ENCODE measurements at regions not wholly inside any gene's neighbourhood (a gene's known extent, or its start where the extent isn't known, plus 50 kb on each side); places are given as distances from the start of the nearest gene placed in this dataset.

GRCh38 chr2:160909781-160910242 is 250.4 kb upstream of the TANK start:
- TF ChIP-seq, protein P1, sequence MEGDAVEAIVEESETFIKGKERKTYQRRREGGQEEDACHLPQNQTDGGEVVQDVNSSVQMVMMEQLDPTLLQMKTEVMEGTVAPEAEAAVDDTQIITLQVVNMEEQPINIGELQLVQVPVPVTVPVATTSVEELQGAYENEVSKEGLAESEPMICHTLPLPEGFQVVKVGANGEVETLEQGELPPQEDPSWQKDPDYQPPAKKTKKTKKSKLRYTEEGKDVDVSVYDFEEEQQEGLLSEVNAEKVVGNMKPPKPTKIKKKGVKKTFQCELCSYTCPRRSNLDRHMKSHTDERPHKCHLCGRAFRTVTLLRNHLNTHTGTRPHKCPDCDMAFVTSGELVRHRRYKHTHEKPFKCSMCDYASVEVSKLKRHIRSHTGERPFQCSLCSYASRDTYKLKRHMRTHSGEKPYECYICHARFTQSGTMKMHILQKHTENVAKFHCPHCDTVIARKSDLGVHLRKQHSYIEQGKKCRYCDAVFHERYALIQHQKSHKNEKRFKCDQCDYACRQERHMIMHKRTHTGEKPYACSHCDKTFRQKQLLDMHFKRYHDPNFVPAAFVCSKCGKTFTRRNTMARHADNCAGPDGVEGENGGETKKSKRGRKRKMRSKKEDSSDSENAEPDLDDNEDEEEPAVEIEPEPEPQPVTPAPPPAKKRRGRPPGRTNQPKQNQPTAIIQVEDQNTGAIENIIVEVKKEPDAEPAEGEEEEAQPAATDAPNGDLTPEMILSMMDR (IDR thresholded peaks at IDR 0.05; ENCODE audit: low read depth, low read length, missing control alignments) = no peak
- in situ Hi-C loops (cut with HindIII; ENCODE audit: low sequenced_read_pairs) = no loop called here
- no peak overlapping the region for H3K4me3 ChIP-seq (ENCODE audit: low read depth, low read length)
- DNase-seq (ENCODE audit: low read depth) = no peak

DNA sequence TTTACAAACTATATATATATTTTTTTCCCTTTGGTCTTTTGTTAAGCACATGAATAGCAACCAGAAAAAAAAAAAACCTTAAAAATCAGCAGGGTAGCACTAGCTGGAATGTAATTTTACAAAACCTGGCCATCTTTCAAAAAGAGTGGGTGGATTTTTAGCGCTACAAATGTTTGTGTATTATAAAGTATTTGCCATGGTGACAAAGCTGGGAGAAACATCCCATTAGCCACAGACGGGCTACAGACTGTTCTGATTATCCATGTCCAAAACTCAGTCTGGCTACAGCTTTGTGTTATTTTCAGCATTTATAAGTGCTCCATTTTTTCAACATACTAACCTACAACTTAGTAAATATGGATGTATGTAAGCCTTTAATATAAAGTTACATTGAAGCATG is 249.5 kb upstream of the TANK start:
- peak; percentile 94 for DNase-seq (ENCODE audit: low read depth)
- no peak overlapping the region for H3K4me3 ChIP-seq (ENCODE audit: low read depth, low read length)
- TF ChIP-seq, protein P1 (IDR thresholded peaks at IDR 0.05; ENCODE audit: low read depth, low read length, missing control alignments) = no peak
- in situ Hi-C loops (cut with HindIII; ENCODE audit: low sequenced_read_pairs) = no loop called here

DNA sequence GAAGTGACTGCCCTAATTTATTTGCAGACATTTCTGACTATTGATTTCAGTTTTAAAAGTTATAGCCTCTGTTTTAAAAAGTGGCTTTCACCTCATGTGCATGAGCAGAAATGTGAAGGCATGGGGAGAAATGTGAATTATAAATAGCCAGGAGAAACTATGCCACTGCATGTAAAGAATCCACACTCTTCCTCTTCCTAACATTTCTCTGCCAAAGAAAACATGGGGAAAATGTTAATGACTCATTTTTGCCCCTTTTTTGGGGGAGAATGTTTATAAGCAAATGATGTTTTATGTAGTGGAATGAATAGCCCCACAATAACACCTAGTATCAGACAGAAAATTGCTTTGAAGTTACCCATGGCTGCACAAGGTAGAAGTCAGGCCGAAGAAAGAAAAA is 249.0 kb upstream of the TANK start:
- no peak overlapping the region for H3K4me3 ChIP-seq (ENCODE audit: low read depth, low read length)
- TF ChIP-seq, protein P1 (IDR thresholded peaks at IDR 0.05; ENCODE audit: low read depth, low read length, missing control alignments) = no peak
- in situ Hi-C loops (cut with HindIII; ENCODE audit: low sequenced_read_pairs) = no loop called here
- DNase-seq (ENCODE audit: low read depth) = no peak

- TF ChIP-seq, protein P1 (IDR thresholded peaks at IDR 0.05; ENCODE audit: low read depth, low read length, missing control alignments) = no peak
- no peak overlapping the region for H3K4me3 ChIP-seq (ENCODE audit: low read depth, low read length)
- DNase-seq (ENCODE audit: low read depth) = no peak
- in situ Hi-C loops (cut with HindIII; ENCODE audit: low sequenced_read_pairs) = no loop called here
Observed at GRCh38 chr2:160912276-160912675, 248.0 kb upstream of the TANK start.

DNA sequence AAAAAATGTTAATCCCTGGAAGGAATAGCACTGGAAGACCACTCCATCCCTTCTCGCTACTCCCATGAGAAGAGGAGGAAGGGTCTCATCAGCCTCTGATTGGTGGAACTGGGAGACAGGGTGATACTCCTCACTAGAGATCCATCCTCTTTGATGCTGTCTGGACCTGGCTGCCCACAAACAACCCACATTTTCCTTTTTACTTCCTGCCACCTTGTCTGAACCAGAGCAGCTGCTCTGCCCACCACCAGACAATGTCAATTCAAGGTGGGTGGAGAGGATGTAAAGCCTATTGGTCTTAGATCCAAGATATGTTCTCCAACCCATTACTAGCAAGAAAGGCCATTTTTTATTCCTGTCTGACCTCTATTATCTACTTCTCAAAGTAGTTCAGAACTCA is 246.9 kb upstream of the TANK start:
- TF ChIP-seq, protein P1 (IDR thresholded peaks at IDR 0.05; ENCODE audit: low read depth, low read length, missing control alignments) = no peak
- no peak overlapping the region for H3K4me3 ChIP-seq (ENCODE audit: low read depth, low read length)

GRCh38 chr2:160914217-160914616 is 246.0 kb upstream of the TANK start:
- in situ Hi-C loops (cut with HindIII; ENCODE audit: low sequenced_read_pairs) = no loop called here
- no peak overlapping the region for H3K4me3 ChIP-seq (ENCODE audit: low read depth, low read length)
- TF ChIP-seq, protein P1 (IDR thresholded peaks at IDR 0.05; ENCODE audit: low read depth, low read length, missing control alignments) = no peak
- DNase-seq (ENCODE audit: low read depth) = no peak

More for the DNA sequence above, 246.9 kb upstream of the TANK start:
- no peak for DNase-seq (ENCODE audit: low read depth)
- in situ Hi-C loops (cut with HindIII; ENCODE audit: low sequenced_read_pairs) = no loop called here

DNA sequence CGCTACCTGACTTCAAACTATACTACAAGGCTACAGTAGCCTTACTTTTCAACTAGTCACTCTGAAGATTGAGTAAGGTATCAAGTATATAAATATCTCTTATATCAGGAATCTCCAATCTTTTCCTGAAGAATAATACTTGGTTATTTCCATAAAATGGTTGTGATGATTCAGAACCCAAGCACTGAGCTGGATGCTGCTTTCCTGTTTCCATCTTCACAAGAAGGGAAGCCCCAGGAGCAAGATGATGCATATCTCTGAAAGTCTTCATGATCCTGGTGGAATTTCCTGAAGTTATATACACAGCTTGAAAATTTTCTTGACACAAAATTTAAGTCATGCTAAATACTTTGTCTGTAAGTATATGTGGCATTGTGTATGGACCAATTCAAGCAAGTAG is 243.9 kb upstream of the TANK start:
- TF ChIP-seq, protein P1 (IDR thresholded peaks at IDR 0.05; ENCODE audit: low read depth, low read length, missing control alignments) = no peak
- DNase-seq (ENCODE audit: low read depth) = no peak
- H3K4me3 ChIP-seq (ENCODE audit: low read depth, low read length) = no peak overlapping the region
- in situ Hi-C loops (cut with HindIII; ENCODE audit: low sequenced_read_pairs) = no loop called here

All from astrocyte of the cerebellum (primary cell).